AML-193 (cell line): ENCODE measurements at regions not wholly inside any gene's neighbourhood (a gene's known extent, or its start where the extent isn't known, plus 50 kb on each side); places are given as distances from the start of the nearest gene placed in this dataset.
"Not testable (repeated sequence)": the region's sequence is repeated elsewhere in the genome, so short reads cannot be mapped to it uniquely, and the experiment has no call there.

ENCODE experiments used
- DNase-seq, 2 experiments: peaks; one replicate each; lab custom pipeline; 2025; lab: John Stamatoyannopoulos, UW

GRCh38 chr6:8830794-8831193, 395.4 kb upstream of the SLC35B3 start:
- no peak for DNase-seq

- DNase-seq: no peak
Observed at GRCh38 chr6:8829796-8830195, 394.5 kb upstream of the SLC35B3 start.

- DNase-seq: no peak
Observed at GRCh38 chr6:8829296-8829695, 394.0 kb upstream of the SLC35B3 start.

- no peak for DNase-seq
Observed at GRCh38 chr6:8828376-8828775, 393.0 kb upstream of the SLC35B3 start.

GRCh38 chr6:8825726-8826125, 390.4 kb upstream of the SLC35B3 start:
- no peak for DNase-seq

- no peak for DNase-seq
Observed at GRCh38 chr6:8821981-8822381, 386.6 kb upstream of the SLC35B3 start.

- DNase-seq: no peak
Observed at GRCh38 chr6:8820313-8820712, 385.0 kb upstream of the SLC35B3 start.

- DNase-seq: no peak
Observed at GRCh38 chr6:8819446-8819845, 384.1 kb upstream of the SLC35B3 start.

- DNase-seq: no peak
Observed at GRCh38 chr6:8814440-8815000, 379.2 kb upstream of the SLC35B3 start.

- no peak for DNase-seq
Observed at GRCh38 chr6:8810325-8810724, 375.0 kb upstream of the SLC35B3 start.

GRCh38 chr6:8809662-8810061, 374.3 kb upstream of the SLC35B3 start:
- no peak for DNase-seq

GRCh38 chr6:8803181-8803760, 367.9 kb upstream of the SLC35B3 start:
- DNase-seq: no peak

GRCh38 chr6:8802397-8802796, 367.1 kb upstream of the SLC35B3 start:
- DNase-seq: not testable (repeated sequence)

- no peak for DNase-seq
Observed at GRCh38 chr6:8794420-8794819, 359.1 kb upstream of the SLC35B3 start.

- no peak for DNase-seq
Observed at GRCh38 chr6:8789878-8790277, 354.5 kb upstream of the SLC35B3 start.

- DNase-seq: no peak
Observed at GRCh38 chr6:8785223-8785622, 349.9 kb upstream of the SLC35B3 start.

GRCh38 chr6:8783191-8783590, 347.8 kb upstream of the SLC35B3 start:
- no peak for DNase-seq

- no peak for DNase-seq
Observed at GRCh38 chr6:8780653-8781052, 345.3 kb upstream of the SLC35B3 start.

- DNase-seq: no peak
Observed at GRCh38 chr6:8764733-8765132, 329.4 kb upstream of the SLC35B3 start.

- no peak for DNase-seq
Observed at GRCh38 chr6:8760951-8761350, 325.6 kb upstream of the SLC35B3 start.

GRCh38 chr6:8758412-8758811, 323.1 kb upstream of the SLC35B3 start:
- no peak for DNase-seq

- no peak for DNase-seq
Observed at GRCh38 chr6:8750627-8751026, 315.3 kb upstream of the SLC35B3 start.

- DNase-seq: no peak
Observed at GRCh38 chr6:8749465-8749864, 314.1 kb upstream of the SLC35B3 start.

GRCh38 chr6:8743170-8743745, 307.9 kb upstream of the SLC35B3 start:
- no peak for DNase-seq
